SK-N-SH treated with all-trans-retinoic acid at 6 μM for 48 hours (cell line): ENCODE measurements at regions not wholly inside any gene's neighbourhood (a gene's known extent, or its start where the extent isn't known, plus 50 kb on each side); places are given as distances from the start of the nearest gene placed in this dataset.

Experiments
- TOX ChIP-seq: fragments of 250-450 bp; sonication (Bioruptor Pico); IDR thresholded peaks from 2 replicates; pipeline ENCODE4 v1.8.0; 2021; ENCODE audit warnings: mild to moderate bottlenecking, moderate library complexity, borderline replicate concordance
- ZNF70 ChIP-seq: fragments of 450-650 bp; formaldehyde crosslinking; IDR thresholded peaks from 2 replicates; pipeline ENCODE4 v1.5.0; 2020; ENCODE audit warnings: mild to moderate bottlenecking, moderate library complexity
- ZNF8 ChIP-seq: fragments of 450-650 bp; formaldehyde crosslinking; IDR thresholded peaks from 2 replicates; pipeline ENCODE4 v1.5.0; 2020; ENCODE audit warnings: mild to moderate bottlenecking, moderate library complexity
- TF ChIP-seq, protein P1 (sequence below): fragments of 250-450 bp; sonication (Bioruptor Pico); IDR thresholded peaks from 2 replicates; pipeline ENCODE4 v1.8.0; 2021; ENCODE audit warnings: low read depth, mild to moderate bottlenecking, moderate library complexity, borderline replicate concordance
- TF ChIP-seq, protein P2 (sequence below): fragments of 250-450 bp; sonication (Bioruptor Pico); IDR thresholded peaks from 2 replicates; pipeline ENCODE4 v1.5.1; 2021; ENCODE audit warnings: mild to moderate bottlenecking, moderate library complexity
- TF ChIP-seq, protein P3 (sequence below): fragments of 250-450 bp; sonication (Bioruptor Pico); IDR thresholded peaks from 2 replicates; pipeline ENCODE4 v1.8.0; 2020; ENCODE audit warnings: mild to moderate bottlenecking, moderate library complexity, borderline replicate concordance

DNA sequence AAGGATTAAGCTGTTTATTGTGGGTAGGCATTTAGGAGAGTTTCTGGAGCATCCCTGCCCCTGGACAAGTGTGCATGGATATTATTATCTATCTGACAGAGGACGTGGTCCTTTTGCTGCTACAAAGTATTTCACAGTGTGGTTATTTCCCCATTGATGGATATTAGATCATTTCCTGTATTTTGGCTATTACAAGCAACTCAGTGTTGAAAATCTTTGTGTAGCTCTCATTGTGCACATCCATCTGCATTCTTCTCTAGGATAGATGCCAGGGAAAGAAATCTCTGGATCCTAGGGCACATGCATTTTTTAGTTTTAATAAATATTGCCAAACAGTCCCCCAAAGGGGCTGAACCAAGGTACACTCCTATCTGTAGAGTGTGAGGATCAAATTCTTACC lies 154.3 kb upstream of the SRRM4 start:
- TF ChIP-seq, protein P1, sequence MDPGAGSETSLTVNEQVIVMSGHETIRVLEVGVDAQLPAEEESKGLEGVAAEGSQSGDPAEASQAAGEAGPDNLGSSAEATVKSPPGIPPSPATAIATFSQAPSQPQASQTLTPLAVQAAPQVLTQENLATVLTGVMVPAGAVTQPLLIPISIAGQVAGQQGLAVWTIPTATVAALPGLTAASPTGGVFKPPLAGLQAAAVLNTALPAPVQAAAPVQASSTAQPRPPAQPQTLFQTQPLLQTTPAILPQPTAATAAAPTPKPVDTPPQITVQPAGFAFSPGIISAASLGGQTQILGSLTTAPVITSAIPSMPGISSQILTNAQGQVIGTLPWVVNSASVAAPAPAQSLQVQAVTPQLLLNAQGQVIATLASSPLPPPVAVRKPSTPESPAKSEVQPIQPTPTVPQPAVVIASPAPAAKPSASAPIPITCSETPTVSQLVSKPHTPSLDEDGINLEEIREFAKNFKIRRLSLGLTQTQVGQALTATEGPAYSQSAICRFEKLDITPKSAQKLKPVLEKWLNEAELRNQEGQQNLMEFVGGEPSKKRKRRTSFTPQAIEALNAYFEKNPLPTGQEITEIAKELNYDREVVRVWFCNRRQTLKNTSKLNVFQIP (CRISPR knock-in tag) = no peak
- no peak for TF ChIP-seq ZNF8 (CRISPR knock-in tag)
- TF ChIP-seq, protein P2, sequence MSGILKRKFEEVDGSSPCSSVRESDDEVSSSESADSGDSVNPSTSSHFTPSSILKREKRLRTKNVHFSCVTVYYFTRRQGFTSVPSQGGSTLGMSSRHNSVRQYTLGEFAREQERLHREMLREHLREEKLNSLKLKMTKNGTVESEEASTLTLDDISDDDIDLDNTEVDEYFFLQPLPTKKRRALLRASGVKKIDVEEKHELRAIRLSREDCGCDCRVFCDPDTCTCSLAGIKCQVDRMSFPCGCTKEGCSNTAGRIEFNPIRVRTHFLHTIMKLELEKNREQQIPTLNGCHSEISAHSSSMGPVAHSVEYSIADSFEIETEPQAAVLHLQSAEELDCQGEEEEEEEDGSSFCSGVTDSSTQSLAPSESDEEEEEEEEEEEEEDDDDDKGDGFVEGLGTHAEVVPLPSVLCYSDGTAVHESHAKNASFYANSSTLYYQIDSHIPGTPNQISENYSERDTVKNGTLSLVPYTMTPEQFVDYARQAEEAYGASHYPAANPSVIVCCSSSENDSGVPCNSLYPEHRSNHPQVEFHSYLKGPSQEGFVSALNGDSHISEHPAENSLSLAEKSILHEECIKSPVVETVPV (CRISPR knock-in tag) = no peak
- no peak for TF ChIP-seq ZNF70 (CRISPR knock-in tag)
- TF ChIP-seq TOX (CRISPR knock-in tag) = no peak
- TF ChIP-seq, protein P3, sequence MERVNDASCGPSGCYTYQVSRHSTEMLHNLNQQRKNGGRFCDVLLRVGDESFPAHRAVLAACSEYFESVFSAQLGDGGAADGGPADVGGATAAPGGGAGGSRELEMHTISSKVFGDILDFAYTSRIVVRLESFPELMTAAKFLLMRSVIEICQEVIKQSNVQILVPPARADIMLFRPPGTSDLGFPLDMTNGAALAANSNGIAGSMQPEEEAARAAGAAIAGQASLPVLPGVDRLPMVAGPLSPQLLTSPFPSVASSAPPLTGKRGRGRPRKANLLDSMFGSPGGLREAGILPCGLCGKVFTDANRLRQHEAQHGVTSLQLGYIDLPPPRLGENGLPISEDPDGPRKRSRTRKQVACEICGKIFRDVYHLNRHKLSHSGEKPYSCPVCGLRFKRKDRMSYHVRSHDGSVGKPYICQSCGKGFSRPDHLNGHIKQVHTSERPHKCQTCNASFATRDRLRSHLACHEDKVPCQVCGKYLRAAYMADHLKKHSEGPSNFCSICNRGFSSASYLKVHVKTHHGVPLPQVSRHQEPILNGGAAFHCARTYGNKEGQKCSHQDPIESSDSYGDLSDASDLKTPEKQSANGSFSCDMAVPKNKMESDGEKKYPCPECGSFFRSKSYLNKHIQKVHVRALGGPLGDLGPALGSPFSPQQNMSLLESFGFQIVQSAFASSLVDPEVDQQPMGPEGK = no peak
